Nephron progenitor cell (in vitro differentiated cells): ENCODE measurements at regions not wholly inside any gene's neighbourhood (a gene's known extent, or its start where the extent isn't known, plus 50 kb on each side); places are given as distances from the start of the nearest gene placed in this dataset.

Source experiments
- DNase-seq: peaks from one replicate; pipeline ENCODE4 v3.0.0; 2021
- H3K27ac Mint-ChIP-seq: 2 replicates; pipeline ENCODE4 v1.8.0; 2021; ENCODE audit warnings: mild to moderate bottlenecking, moderate library complexity, mixed read lengths
- H3K27me3 Mint-ChIP-seq: 2 replicates; pipeline ENCODE4 v1.8.0; 2021; ENCODE audit warnings: mild to moderate bottlenecking, low read depth, mixed read lengths; ENCODE audit not compliant: poor library complexity
- H3K36me3 Mint-ChIP-seq: 2 replicates; pipeline ENCODE4 v1.8.0; 2021; ENCODE audit warnings: low read depth, mixed read lengths
- H3K4me1 Mint-ChIP-seq: 2 replicates; pipeline ENCODE4 v1.8.0; 2021; ENCODE audit warnings: mixed read lengths
- H3K4me3 Mint-ChIP-seq: 2 replicates; pipeline ENCODE4 v1.8.0; 2021; ENCODE audit warnings: mild to moderate bottlenecking, moderate library complexity, mixed read lengths
- H3K9me3 Mint-ChIP-seq: 2 replicates; pipeline ENCODE4 v1.8.0; 2021; ENCODE audit warnings: mild to moderate bottlenecking, moderate library complexity, mixed read lengths
- TF ChIP-seq, protein P1 (sequence below): fragments of 200-600 bp; sonication (generic); IDR thresholded peaks from 2 replicates; pipeline ENCODE4 v1.5.0; 2021; ENCODE audit warnings: antibody characterized with exemption

DNA sequence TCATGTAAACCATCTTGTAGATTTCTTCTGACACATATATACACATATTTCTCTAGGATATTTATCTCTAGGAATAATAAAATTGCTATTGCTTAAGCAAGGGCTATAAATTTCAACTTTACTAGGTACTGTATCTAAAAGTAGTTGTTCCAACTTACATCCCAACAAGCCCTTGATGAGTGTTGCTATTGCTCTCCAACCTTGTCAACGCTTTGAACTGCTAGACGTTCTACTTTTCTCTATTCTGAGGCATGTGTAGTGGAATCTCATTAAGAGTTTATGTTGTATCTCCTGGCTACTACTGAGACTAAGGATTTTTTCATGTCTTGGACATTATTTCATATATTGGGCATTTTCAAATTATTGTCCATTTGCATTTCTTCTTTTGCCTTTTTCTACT is 321.5 kb upstream of the SOX5 start:
- no peak overlapping the region for H3K4me3 Mint-ChIP-seq
- TF ChIP-seq, protein P1, sequence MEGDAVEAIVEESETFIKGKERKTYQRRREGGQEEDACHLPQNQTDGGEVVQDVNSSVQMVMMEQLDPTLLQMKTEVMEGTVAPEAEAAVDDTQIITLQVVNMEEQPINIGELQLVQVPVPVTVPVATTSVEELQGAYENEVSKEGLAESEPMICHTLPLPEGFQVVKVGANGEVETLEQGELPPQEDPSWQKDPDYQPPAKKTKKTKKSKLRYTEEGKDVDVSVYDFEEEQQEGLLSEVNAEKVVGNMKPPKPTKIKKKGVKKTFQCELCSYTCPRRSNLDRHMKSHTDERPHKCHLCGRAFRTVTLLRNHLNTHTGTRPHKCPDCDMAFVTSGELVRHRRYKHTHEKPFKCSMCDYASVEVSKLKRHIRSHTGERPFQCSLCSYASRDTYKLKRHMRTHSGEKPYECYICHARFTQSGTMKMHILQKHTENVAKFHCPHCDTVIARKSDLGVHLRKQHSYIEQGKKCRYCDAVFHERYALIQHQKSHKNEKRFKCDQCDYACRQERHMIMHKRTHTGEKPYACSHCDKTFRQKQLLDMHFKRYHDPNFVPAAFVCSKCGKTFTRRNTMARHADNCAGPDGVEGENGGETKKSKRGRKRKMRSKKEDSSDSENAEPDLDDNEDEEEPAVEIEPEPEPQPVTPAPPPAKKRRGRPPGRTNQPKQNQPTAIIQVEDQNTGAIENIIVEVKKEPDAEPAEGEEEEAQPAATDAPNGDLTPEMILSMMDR: no peak
- H3K4me1 Mint-ChIP-seq: peaks cover 5% of the 10 kb centered on the region
- no peak for DNase-seq
- H3K27ac Mint-ChIP-seq: no peak overlapping the region
- H3K9me3 Mint-ChIP-seq: no peaks in the 10 kb centered on the region
- H3K36me3 Mint-ChIP-seq: no peaks in the 10 kb centered on the region
- H3K27me3 Mint-ChIP-seq: no peaks in the 10 kb centered on the region

DNA sequence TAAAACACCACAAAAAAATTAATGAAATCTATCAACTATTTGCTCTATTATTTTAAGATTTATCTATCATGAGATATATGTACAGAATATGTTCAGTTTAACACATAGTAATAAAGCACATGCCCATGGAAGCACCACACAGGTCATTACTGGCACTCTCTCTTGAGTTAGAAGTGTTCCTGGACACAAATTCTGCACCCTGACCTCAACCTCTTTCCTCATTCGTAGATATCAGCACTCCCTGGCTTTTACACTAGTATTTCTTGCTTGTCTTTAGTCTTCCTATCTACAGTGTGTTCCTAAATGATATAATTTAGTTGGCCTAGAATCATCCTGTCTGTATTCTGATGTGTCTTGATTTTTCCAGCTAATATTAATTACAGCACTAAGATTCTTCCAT is 321.0 kb upstream of the SOX5 start:
- Mint-ChIP-seq H3K27me3 (no peaks in the 10 kb centered on the region), H3K4me3 (no peak overlapping the region), H3K4me1 (peaks cover 5% of the 10 kb centered on the region), H3K36me3 (no peaks in the 10 kb centered on the region), H3K27ac (no peak overlapping the region), H3K9me3 (no peaks in the 10 kb centered on the region)
- no peak for DNase-seq
- TF ChIP-seq, protein P1: no peak

DNA sequence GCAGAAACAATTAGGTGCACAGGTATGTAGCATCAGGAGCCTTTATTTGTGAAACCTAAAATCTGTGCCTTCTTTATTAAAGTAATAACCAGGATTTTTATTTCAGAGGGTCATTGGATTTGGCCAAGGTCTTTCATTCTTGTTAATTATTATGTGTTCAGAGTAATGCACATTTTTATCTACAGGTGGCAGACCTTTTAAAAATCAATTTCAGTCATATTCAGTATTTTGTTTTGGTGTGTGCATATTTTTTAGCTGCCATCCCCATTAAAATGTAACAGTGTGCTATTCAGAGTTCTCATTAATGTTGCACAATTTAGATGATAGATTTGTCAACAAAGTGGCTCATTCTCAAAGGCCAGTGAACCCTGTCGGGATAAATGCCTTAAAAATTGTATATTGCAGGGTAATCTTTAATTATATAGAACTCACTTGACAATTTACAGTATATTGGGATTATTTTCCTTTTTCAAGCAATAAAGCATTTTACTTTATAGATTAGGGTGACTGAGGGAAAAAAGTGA is 319.3 kb upstream of the SOX5 start:
- no peak overlapping the region for H3K27ac Mint-ChIP-seq
- peaks cover 2% of the 10 kb centered on the region for H3K9me3 Mint-ChIP-seq
- no peak overlapping the region for H3K4me3 Mint-ChIP-seq
- no peak for DNase-seq
- no peaks in the 10 kb centered on the region for H3K4me1 Mint-ChIP-seq
- TF ChIP-seq, protein P1: no peak
- no peaks in the 10 kb centered on the region for H3K27me3 Mint-ChIP-seq
- H3K36me3 Mint-ChIP-seq: no peaks in the 10 kb centered on the region

- TF ChIP-seq, protein P1: no peak
- Mint-ChIP-seq H3K27ac (no peak overlapping the region), H3K27me3 (no peaks in the 10 kb centered on the region), H3K4me1 (no peaks in the 10 kb centered on the region), H3K9me3 (peaks cover 3% of the 10 kb centered on the region), H3K4me3 (no peak overlapping the region), H3K36me3 (no peaks in the 10 kb centered on the region)
- no peak for DNase-seq
Measured at GRCh38 chr12:24266982-24267381, 317.5 kb upstream of the SOX5 start.

DNA sequence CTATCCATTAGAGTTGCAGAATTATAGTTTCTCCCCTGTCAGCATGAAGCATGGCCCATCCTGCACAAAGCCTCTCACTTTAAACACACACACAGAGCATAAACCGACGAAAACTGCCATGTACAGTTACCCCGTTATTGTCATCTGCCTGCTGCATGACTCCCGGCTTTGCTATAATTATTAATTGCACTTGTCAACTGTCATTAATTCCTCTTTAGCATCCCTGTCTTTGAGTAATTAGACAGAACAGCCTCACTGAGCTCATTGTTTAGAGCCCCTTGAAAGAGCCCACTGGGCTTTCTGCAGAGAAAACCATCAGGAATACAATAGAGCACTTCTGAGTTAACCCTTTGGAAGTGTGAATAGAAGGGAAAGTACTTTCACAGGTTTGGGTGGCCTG is 307.2 kb upstream of the SOX5 start:
- Mint-ChIP-seq H3K9me3 (peaks cover 14% of the 10 kb centered on the region), H3K4me3 (no peak overlapping the region), H3K27me3 (peaks cover 3% of the 10 kb centered on the region), H3K4me1 (peaks cover 23% of the 10 kb centered on the region), H3K36me3 (peaks cover 8% of the 10 kb centered on the region), H3K27ac (peak overlapping the region; percentile 24)
- TF ChIP-seq, protein P1: no peak
- no peak for DNase-seq

DNA sequence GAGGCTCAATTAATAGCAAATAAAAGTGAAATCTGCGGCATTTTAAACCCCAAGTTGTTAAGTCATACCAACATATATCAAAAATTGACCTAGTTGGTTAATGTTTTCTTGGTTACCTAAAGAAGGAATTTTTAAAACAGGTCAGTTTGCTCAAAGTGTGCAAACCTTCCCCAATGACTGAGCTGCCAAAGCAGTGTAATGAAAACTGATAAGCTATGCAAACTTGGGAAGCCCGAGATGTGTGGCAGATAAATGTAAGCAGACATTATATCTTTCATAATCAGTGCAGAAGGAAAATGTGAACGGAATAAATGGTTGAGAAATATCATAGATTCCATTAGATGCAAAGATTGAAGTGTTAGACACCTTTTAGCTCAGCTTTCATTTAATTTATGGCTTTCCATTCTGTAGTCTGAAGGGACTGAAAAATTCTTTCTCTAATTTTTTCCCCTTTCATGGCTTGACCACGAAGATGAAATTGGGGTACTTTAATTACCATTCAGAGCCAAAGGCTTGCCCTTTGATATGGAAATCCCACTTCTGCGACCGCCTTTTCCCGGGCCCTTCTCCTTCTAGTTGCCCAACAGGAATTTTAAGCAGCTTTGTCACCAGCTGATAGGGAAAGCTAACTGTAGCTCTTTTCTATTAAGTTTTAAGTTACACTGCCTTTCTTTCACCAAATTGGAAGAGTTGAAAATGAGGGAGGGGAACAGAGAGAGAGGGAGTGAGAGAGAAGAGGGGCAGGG is 306.6 kb upstream of the SOX5 start:
- H3K27ac Mint-ChIP-seq: peak overlapping the region; percentile 22
- H3K36me3 Mint-ChIP-seq: peaks cover 8% of the 10 kb centered on the region
- H3K4me1 Mint-ChIP-seq: peaks cover 23% of the 10 kb centered on the region
- DNase-seq: no peak
- TF ChIP-seq, protein P1: no peak
- no peak overlapping the region for H3K4me3 Mint-ChIP-seq
- H3K9me3 Mint-ChIP-seq: peaks cover 14% of the 10 kb centered on the region
- H3K27me3 Mint-ChIP-seq: peaks cover 3% of the 10 kb centered on the region
